ENCODE measurements at regions not wholly inside any gene's neighbourhood (a gene's known extent, or its start where the extent isn't known, plus 50 kb on each side); places are given as distances from the start of the nearest gene placed in this dataset.

DNA sequence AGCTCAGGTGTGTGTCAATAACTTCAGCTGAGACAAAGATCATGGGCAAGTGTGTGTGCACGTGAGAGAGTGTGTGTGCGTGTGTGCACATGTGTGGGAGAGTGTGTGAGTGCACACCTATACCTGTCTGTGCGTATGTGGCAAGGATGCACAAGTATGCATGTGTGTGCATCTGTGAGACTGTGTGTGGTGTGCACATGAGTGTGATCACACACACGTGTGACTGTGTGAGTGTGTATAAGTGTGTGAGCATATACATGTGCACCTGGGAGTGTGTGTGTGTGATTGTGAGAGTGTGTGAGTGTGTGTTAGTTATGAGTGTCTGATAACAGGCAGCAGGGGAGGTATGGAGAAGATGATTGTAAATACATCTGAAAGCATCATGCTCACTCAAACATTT, 657.3 kb upstream of the PFKP start:
- no peak overlapping the region for H2AFZ ChIP-seq (replicated peaks)
- no peaks in the 10 kb centered on the region for H3K36me3 ChIP-seq
- no peaks in the 10 kb centered on the region for H3K27me3 ChIP-seq
- no peak for TF ChIP-seq EZH2 (IDR thresholded peaks at IDR 0.05)
- TF ChIP-seq, protein P1, sequence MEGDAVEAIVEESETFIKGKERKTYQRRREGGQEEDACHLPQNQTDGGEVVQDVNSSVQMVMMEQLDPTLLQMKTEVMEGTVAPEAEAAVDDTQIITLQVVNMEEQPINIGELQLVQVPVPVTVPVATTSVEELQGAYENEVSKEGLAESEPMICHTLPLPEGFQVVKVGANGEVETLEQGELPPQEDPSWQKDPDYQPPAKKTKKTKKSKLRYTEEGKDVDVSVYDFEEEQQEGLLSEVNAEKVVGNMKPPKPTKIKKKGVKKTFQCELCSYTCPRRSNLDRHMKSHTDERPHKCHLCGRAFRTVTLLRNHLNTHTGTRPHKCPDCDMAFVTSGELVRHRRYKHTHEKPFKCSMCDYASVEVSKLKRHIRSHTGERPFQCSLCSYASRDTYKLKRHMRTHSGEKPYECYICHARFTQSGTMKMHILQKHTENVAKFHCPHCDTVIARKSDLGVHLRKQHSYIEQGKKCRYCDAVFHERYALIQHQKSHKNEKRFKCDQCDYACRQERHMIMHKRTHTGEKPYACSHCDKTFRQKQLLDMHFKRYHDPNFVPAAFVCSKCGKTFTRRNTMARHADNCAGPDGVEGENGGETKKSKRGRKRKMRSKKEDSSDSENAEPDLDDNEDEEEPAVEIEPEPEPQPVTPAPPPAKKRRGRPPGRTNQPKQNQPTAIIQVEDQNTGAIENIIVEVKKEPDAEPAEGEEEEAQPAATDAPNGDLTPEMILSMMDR (IDR thresholded peaks at IDR 0.05), result no peak
- TF ChIP-seq EZH2phosphoT487 (IDR thresholded peaks at IDR 0.05), result no peak
- H3K36me3 Mint-ChIP-seq, result no peaks in the 10 kb centered on the region
- H3K27me3 Mint-ChIP-seq (ENCODE audit: insufficient read depth, low read depth), result no peaks in the 10 kb centered on the region
- H3K9me3 Mint-ChIP-seq, result peaks cover 4% of the 10 kb centered on the region
- no peaks in the 10 kb centered on the region for H3K4me1 ChIP-seq
- no peaks in the 10 kb centered on the region for H3K4me1 Mint-ChIP-seq
- no peaks in the 10 kb centered on the region for H4K20me1 ChIP-seq (ENCODE audit: low read depth)
- no peaks in the 10 kb centered on the region for H3K9me3 ChIP-seq (ENCODE audit: low read depth)
- no peaks in the 10 kb centered on the region for H3K79me2 ChIP-seq (ENCODE audit: low read depth)
- no peak overlapping the region for H3K4me2 ChIP-seq
- no peak overlapping the region for H3K27ac ChIP-seq
- H3K4me3 Mint-ChIP-seq, result no peak overlapping the region
- H3K9ac ChIP-seq, result no peak overlapping the region
- no peak overlapping the region for H3K27ac Mint-ChIP-seq
- no peak for DNase-seq (ENCODE audit: low spot score)
- H3K4me3 ChIP-seq, result no peak overlapping the region
- H3F3A ChIP-seq (ENCODE audit: low read depth), result no peaks in the 10 kb centered on the region

DNA sequence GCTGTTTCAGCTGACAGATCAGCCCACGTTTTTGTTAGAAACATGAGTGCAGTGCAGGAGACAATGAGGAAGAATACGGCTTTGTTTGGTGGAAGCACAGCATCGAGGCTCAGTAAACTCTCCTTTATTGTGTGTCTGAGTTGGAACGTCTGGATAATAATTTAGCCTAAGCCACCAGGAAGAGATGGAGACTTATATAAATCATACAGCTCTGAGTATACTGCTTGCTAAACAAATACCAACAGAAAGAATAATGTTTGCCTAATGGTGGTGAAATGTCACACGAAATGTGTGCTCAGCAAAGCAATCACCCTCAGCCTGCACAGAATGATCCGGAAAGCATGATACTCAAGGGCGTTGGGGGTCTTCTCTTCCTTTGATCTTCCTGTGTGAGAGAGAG, 664.1 kb upstream of the ADARB2 start:
- Histone ChIP-seq H3K9me3 (ENCODE audit: low read depth) (no peaks in the 10 kb centered on the region), H3K36me3 (no peaks in the 10 kb centered on the region), H4K20me1 (ENCODE audit: low read depth) (no peaks in the 10 kb centered on the region), H3K4me2 (no peak overlapping the region), H3K9ac (no peak overlapping the region), H3K27ac (no peak overlapping the region), H2AFZ (replicated peaks) (peak overlapping the region; percentile 17), H3K4me3 (no peak overlapping the region), H3K4me1 (no peaks in the 10 kb centered on the region), H3K27me3 (no peaks in the 10 kb centered on the region), H3K79me2 (ENCODE audit: low read depth) (no peaks in the 10 kb centered on the region), H3F3A (ENCODE audit: low read depth) (no peaks in the 10 kb centered on the region)
- H3K9me3 Mint-ChIP-seq, result peaks cover 3% of the 10 kb centered on the region
- no peak for DNase-seq (ENCODE audit: low spot score)
- H3K4me1 Mint-ChIP-seq, result no peaks in the 10 kb centered on the region
- H3K27me3 Mint-ChIP-seq (ENCODE audit: insufficient read depth, low read depth), result peaks cover 4% of the 10 kb centered on the region
- TF ChIP-seq EZH2 (IDR thresholded peaks at IDR 0.05) (no peak), EZH2phosphoT487 (IDR thresholded peaks at IDR 0.05) (no peak)
- TF ChIP-seq, protein P1 (IDR thresholded peaks at IDR 0.05), result no peak
- no peaks in the 10 kb centered on the region for H3K36me3 Mint-ChIP-seq
- no peak overlapping the region for H3K27ac Mint-ChIP-seq
- H3K4me3 Mint-ChIP-seq, result no peak overlapping the region

DNA sequence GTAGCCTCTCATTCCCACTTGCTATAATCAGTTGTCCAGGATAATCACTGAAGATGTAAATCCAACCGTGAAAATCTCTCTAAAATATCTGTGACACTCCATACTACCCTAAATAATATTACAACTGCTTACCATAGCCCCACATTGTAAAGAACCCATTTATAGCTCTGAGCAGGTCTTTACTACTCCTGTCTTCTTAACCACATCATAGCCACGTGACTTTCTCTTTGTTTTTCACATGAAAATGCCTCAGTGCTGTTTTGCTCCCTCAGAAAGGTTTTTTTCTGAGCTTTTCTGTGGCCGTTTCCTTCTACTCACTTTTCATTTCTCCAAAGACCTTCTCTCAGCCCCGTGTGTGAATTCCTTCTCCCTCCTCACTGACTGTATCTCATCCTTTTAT, 662.2 kb upstream of the ADARB2 start:
- Mint-ChIP-seq H3K4me1 (no peaks in the 10 kb centered on the region), H3K36me3 (no peaks in the 10 kb centered on the region), H3K27me3 (ENCODE audit: insufficient read depth, low read depth) (peaks cover 4% of the 10 kb centered on the region), H3K27ac (no peak overlapping the region), H3K4me3 (no peak overlapping the region), H3K9me3 (peaks cover 3% of the 10 kb centered on the region)
- Histone ChIP-seq H2AFZ (replicated peaks) (no peak overlapping the region), H3K36me3 (no peaks in the 10 kb centered on the region), H3K9me3 (ENCODE audit: low read depth) (no peaks in the 10 kb centered on the region), H3K27ac (no peak overlapping the region), H3K27me3 (no peaks in the 10 kb centered on the region), H3F3A (ENCODE audit: low read depth) (no peaks in the 10 kb centered on the region), H3K9ac (no peak overlapping the region), H4K20me1 (ENCODE audit: low read depth) (no peaks in the 10 kb centered on the region), H3K4me1 (no peaks in the 10 kb centered on the region), H3K4me2 (no peak overlapping the region), H3K4me3 (no peak overlapping the region), H3K79me2 (ENCODE audit: low read depth) (no peaks in the 10 kb centered on the region)
- TF ChIP-seq EZH2phosphoT487 (IDR thresholded peaks at IDR 0.05) (no peak), EZH2 (IDR thresholded peaks at IDR 0.05) (no peak)
- TF ChIP-seq, protein P1 (IDR thresholded peaks at IDR 0.05), result no peak
- no peak for DNase-seq (ENCODE audit: low spot score)
